ENCODE measurements at regions not wholly inside any gene's neighbourhood (a gene's known extent, or its start where the extent isn't known, plus 50 kb on each side); places are given as distances from the start of the nearest gene placed in this dataset.
"Not testable (repeated sequence)": the region's sequence is repeated elsewhere in the genome, so short reads cannot be mapped to it uniquely, and the experiment has no call there.

GRCh38 chr5:63563008-63563917 is 399.0 kb downstream of the HTR1A start:
- no peak for DNase-seq (ENCODE audit: low read depth in 2 of 2)

GRCh38 chr5:63555874-63556273 is 406.4 kb downstream of the HTR1A start:
- no peak for DNase-seq (ENCODE audit: low read depth in 2 of 2)

DNA sequence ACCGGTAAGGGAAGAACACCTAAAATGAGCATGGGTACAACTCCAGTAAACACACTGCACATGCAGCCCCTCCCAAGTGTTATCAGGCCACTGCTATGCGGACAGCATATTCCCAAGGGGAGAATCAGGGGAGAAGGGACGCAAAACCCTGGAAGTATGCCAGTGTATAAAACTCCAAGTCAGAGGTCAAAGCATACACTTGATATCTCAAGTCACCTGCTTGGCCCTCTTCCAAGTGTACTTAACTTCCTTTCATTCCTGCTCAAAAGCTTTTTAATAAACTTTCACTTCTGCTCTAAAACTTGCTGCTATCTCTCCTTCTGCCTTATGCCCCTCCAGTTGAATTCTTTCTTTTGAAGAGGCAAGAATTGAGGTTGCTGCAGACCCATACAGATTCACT is 408.1 kb downstream of the HTR1A start:
- no peak for DNase-seq (ENCODE audit: low read depth in 2 of 2)

DNA sequence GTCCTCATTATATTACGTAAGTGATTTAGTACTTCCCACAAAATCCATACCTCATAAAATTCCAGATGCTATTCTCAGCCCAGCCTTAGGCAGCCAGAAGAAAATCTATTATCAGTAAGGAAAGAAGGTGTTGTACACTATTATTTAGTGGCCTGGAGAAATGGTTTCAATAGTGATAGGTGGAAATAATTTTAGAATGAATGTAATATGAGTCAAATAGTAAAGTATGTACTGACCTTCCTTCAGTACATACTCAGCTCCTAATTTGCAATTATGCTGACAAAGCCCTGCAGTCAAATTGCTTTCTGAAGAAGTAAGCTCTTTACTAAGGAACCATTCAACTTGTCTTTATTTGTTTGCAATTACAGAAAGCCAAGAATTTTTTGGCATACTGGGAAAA is 409.2 kb downstream of the HTR1A start:
- no peak for DNase-seq (ENCODE audit: low read depth in 2 of 2)

- DNase-seq (ENCODE audit: low read depth in 2 of 2), result no peak
Measured at GRCh38 chr5:63535840-63536602, 426.2 kb downstream of the HTR1A start.

DNA sequence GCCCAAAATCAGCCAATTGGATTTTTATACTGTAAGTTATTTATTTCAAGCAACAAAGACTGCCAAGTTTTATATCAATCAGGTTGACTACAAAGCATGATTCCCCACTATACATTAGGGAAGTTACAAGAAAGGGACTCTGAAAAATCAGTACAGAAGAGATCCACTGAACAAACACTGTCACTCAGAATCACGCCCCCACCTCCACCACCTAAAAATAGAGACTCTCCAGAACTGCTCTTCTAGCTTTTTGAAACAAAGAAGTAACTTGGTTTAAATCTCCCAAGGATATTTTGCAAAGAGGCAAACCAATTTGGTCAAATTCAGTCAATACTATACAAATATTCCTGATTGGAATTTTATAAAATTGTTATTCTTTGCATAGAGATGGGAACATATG is 438.0 kb downstream of the HTR1A start:
- DNase-seq (ENCODE audit: low read depth in 2 of 2), result no peak

DNA sequence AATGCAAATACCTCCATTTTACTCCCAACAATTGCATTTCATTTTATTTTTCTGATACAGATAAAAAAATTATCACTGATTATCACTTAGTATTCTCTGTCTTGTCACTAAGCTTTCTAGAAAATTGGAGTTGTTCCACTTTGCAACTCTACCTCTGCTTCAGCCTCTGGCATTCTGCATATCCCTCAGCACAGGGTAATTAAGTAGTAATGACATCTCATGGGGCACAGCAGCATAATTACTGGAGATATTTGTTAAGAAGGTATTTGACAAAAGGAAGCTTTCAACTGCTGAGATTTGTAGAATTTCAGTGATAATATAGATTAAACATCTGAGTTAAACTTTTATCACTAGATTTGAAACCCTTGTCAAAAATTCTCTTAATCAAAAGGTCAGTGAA is 446.2 kb downstream of the HTR1A start:
- no peak for DNase-seq (ENCODE audit: low read depth in 2 of 2)

DNA sequence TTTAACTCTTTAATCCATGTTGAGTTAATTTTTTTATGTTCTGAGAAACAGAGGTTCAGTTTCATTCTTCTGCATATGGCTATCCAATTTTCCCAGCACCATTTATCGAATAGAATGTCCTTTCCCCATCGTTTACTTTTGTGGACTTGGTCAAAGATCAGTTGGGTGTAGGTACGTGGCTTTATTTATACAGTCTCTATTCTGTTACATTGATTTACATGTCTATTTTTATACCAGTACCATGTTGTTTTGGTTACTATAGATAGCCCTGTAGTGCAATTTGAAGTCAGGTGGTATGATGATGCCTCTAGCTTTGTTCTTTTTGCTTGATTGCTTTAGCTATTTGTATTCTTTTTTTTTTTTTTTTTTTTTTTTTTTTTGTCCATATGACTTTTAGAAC is 462.0 kb downstream of the HTR1A start:
- DNase-seq (ENCODE audit: low read depth in 2 of 2), result no peak

GRCh38 chr5:63495225-63495624 is 467.0 kb downstream of the HTR1A start:
- DNase-seq (ENCODE audit: low read depth in 2 of 2), result no peak

- no peak for DNase-seq (ENCODE audit: low read depth in 2 of 2)
Measured at GRCh38 chr5:63483338-63483737, 478.9 kb downstream of the HTR1A start.

GRCh38 chr5:63473335-63473967 is 488.8 kb downstream of the HTR1A start:
- DNase-seq (ENCODE audit: low read depth in 2 of 2), result no peak

GRCh38 chr5:63456279-63456678 is 506.0 kb downstream of the HTR1A start:
- DNase-seq (ENCODE audit: low read depth in 2 of 2), result no peak

- DNase-seq (ENCODE audit: low read depth in 2 of 2), result no peak
Measured at GRCh38 chr5:63451188-63451587, 511.1 kb downstream of the HTR1A start.

DNA sequence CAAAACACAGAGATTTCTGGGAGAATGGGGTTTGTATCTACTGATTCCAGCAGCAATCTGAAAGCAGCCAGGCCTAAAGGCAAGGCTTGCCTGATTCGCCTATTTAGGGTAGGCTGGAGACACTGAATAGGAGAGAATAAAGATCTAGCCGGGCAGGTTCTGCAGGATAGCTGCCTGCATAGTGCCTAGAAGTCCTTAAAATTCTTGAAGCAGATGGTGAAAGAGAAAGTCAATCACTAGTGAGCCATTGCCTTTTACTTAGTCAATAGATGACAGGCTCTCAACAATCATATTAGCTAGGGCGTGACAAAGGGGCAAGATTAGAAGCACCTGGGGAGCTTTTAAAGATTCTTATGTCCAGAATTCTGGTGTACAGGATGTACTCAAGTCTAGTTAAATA is 522.7 kb downstream of the HTR1A start:
- no peak for DNase-seq (ENCODE audit: low read depth in 2 of 2)

DNA sequence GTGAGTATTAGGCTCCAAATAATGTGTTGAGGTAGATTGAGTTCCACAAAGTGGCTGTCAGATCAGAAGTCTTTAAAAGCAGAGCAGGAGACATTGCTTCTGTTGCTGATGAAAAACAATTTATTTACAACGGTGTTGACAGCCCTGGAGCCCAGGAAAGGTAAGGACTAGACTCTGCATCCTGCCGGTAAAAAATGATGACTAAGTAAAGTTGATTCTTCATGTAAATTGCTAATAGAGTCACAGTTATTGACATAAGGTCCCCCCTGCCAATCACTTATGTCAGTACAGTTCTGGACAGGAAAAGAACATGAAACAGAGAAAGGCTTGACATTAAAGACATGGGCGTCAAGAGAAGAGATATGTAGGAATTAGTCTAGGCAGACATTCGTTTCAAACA is 552.5 kb downstream of the HTR1A start:
- DNase-seq (ENCODE audit: low read depth in 2 of 2), result no peak

GRCh38 chr5:63408984-63409383 is 553.3 kb downstream of the HTR1A start:
- DNase-seq (ENCODE audit: low read depth in 2 of 2), result no peak

- DNase-seq (ENCODE audit: low read depth in 2 of 2), result peak in 1 of 2 donors; percentile 17
Measured at GRCh38 chr5:63401436-63402046, 560.7 kb downstream of the HTR1A start.

DNA sequence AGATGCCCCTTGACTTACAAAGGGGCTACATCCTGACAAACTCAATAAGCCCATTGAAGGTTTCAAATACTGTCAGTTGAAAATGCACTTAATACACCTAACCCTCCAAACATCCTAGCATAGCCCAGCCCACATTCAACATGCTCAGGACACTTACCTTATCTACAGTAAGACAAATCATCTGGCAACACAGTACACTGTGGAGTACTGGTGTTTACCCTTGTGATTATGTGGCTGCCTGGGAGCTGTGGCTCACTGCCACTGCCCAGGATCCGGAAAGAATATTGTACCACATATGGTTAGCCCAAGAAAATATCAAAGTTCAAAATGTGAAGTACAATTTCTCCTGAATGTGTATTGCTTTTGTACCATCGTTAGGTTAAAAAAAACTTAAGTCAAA is 562.2 kb downstream of the HTR1A start:
- DNase-seq (ENCODE audit: low read depth in 2 of 2), result no peak

- no peak for DNase-seq (ENCODE audit: low read depth in 2 of 2)
Measured at GRCh38 chr5:63398346-63398745, 563.9 kb downstream of the HTR1A start.

DNA sequence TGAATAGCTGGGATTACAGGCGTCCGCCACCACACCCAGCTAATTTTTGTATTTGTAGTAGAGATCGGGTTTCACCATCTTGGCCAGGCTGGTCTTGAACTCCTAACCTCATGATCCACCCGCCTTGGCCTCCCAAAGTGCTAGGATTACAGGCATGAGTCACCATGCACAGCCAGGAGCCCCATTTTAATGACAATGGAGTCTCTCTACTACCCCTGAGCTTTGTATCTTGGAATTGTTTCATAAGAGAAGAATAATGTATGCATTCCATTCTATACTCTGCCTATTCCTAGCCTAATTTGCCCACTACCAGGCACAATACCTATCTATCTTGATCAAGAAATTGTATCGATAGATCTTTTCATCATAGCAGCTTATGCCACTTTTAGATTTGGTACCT is 574.1 kb downstream of the HTR1A start:
- DNase-seq (ENCODE audit: low read depth in 2 of 2), result not testable (repeated sequence)

DNA sequence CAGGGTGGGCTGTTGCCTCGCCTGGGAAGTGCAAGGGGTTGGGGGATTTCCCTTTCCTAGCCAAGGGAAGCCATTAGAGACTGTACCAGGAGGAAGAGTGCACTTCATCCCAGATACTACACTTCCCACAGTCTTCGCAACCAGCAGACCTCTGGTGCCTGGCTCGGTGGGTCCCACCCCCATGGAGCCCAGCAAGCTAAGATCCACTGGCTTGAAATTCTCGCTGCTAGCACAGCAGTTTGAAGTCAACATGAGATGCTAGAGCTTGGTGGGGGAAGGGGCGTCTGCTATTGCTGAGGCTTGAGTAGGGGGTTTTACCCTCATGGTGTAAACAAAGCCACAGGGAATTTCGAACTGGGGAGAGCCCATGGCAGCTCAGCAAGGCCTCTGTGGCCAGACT is 586.4 kb downstream of the HTR1A start:
- DNase-seq (ENCODE audit: low read depth in 2 of 2), result no peak

DNA sequence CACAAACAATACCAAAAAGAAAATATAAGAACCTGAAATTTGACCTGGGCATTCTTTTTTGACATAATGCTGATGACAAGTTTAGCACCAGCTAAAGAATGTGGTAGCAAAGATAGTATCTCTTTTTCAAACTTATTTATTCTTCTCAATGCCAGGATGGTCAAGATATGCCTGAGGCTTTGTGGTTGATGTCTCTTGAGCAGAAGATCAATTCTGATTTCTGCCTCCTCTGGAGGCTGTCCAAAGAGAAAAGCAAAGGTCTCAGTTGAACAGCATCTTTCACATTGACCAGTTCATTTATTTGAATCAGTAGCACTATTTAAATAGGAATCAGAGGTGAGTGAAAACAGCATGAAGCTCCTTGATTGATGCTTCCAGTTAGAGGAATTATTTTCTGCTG is 588.2 kb downstream of the HTR1A start:
- no peak for DNase-seq (ENCODE audit: low read depth in 2 of 2)

Measured in stimulated activated CD8-positive, alpha-beta memory T cell treated with anti-CD3 and anti-CD28 coated beads, Interleukin-2, amount 100 ng/mL, for 48 hours (primary cell).